Glomerular visceral epithelial cell (primary cell): ENCODE measurements at regions not wholly inside any gene's neighbourhood (a gene's known extent, or its start where the extent isn't known, plus 50 kb on each side); places are given as distances from the start of the nearest gene placed in this dataset.
"Not testable (repeated sequence)": the region's sequence is repeated elsewhere in the genome, so short reads cannot be mapped to it uniquely, and the experiment has no call there.

ENCODE experiments used
- DNase-seq: peaks from one replicate; pipeline ENCODE4 v3.0.0-alpha.2; 2016; ENCODE audit errors: extremely low spot score

DNA sequence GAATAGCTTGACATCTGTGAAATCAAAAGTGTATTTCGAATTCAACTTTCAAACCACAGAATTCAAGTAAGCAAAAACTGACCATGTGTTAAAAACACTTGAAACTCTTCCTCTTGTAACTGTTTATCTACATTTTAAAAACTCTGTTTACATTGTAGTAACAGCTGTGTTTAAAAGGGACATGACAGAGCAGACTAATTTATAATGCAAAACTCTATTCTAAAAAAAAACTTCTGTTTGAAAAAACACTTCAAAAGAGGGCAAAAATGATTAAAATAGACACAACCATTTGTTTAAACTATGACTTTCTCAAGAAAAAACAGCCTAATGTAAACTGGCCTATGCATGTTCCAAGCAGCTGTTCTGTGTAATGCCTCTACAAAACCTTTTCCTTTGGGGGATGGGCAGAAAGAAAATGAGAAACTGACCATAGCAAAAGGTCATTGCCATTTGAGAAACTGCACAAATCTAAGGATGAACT lies 149.1 kb upstream of the HMGA2 start:
- no peak for DNase-seq

DNA sequence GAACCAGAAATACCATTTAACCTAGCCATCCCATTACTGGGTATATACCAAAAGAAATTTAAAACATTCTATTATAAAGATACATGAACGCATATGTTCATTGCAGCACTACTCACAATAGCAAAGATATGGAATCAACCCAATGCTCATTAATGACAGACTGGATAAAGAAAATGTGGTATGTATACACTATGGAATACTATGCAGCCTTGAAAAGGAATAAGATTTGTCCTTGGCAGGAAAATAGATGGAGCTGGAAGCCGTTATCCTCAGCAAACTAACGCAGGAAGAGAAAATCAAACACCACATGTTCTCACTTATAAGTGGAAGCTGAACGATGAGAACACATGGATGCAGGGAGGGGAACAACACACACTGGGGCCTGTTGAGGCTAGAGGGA lies 146.1 kb upstream of the HMGA2 start:
- DNase-seq = not testable (repeated sequence)

DNA sequence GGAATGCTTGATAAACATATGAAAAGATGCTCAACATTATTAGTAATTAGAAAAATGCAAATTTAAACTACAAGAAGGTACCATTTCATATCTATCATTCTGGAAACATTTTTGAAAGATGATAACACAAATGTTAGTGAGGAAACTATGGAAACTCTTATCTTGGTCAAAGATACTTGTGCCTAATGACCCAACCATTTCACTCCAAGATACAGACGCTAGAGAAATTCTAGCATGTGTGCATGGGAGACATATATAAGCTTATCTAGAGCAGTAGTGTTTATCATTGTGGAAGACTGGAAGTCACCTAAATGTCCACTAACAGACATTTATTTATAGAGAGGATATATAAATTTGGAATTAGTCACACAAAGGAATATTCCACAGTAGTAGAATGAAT lies 143.1 kb upstream of the HMGA2 start:
- no peak for DNase-seq

- DNase-seq = no peak
Observed at GRCh38 chr12:65682112-65682511, 142.2 kb upstream of the HMGA2 start.

DNA sequence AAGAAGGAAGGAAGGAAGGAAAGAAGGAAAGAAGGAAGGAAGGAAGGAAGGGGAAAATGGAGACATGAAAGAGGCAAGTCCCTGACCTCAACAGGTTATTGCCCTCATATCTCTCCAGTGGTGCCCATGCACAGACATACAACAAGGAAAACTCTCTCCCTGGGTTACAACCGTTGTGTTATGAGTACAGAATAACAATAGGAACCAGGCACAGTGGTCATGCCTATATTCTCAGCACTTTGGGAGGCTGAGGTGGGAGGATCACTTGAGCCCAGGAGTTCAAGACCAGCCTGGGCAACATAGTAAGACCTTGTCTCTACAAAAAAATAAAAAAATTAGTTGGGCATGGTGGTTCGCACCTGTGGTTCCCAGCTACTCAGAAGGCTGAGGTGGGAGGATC lies 139.4 kb upstream of the HMGA2 start:
- DNase-seq = no peak

- DNase-seq = peak; percentile 17
Observed at GRCh38 chr12:65685514-65685913, 138.8 kb upstream of the HMGA2 start.

DNA sequence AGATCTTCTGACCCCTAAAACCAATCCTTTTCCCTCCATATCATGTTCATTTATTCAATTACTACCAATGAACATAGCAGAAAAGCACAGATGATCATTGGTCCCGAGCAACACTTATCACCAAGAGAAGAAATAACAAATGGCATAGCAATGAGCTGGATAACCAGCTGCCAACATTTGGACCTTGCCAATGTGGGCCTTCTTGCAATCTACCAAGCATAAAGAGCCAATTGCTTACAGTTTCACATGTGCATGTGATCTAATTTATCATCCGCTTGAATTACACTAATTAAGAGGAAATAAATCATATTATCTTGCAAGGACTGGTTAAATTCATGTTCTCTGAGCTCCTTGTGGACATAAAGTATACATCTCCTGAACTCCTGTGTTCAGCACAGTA lies 134.8 kb upstream of the HMGA2 start:
- no peak for DNase-seq

GRCh38 chr12:65690477-65690876 lies 133.8 kb upstream of the HMGA2 start:
- no peak for DNase-seq

GRCh38 chr12:65694130-65694529 lies 130.2 kb upstream of the HMGA2 start:
- DNase-seq = no peak

- peak; percentile 99 for DNase-seq
Observed at GRCh38 chr12:65695113-65695865, 129.0 kb upstream of the HMGA2 start.

DNA sequence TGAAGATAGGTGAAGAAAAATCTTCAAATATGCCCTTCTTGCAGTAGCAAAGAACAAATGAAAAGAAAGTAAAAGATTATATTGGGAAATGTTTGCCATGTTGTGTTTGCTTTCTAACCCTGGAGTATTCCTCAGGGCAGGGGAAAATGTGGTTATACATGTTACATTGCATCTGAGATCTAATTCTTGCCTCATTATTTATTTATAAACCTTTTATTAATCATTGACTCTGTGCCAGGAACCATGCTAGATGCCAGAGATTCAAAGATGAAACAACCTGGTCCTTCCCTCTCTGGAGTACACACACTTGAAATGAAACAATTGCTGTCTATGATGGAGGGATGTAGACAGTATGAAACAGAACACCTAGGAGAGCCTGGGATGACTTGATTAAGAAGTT lies 128.1 kb upstream of the HMGA2 start:
- peak; percentile 23 for DNase-seq

GRCh38 chr12:65699251-65699650 lies 125.0 kb upstream of the HMGA2 start:
- no peak for DNase-seq

- DNase-seq = no peak
Observed at GRCh38 chr12:65703176-65703575, 121.1 kb upstream of the HMGA2 start.

GRCh38 chr12:65705380-65705876 lies 118.9 kb upstream of the HMGA2 start:
- DNase-seq = no peak

DNA sequence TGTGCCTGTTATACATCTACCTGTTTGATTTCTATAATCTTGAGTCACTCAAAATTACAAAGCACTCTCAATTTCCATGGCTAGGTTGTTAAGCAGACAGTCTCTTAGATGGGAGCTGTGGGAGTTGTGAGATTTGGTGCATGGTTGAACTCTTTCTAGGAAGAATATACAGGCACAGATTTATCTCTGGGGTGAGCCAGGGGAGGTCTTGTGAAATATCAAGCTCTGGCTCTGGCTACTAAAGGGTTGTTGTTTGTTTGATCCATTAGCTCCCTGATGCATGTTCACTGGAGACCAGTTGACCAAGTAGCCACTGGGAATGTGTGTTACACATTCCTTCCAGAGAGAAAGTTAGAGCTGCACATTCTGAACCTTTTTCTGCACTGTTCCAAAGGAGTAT lies 117.2 kb upstream of the HMGA2 start:
- DNase-seq = no peak

- DNase-seq = no peak
Observed at GRCh38 chr12:65712260-65713004, 111.9 kb upstream of the HMGA2 start.

DNA sequence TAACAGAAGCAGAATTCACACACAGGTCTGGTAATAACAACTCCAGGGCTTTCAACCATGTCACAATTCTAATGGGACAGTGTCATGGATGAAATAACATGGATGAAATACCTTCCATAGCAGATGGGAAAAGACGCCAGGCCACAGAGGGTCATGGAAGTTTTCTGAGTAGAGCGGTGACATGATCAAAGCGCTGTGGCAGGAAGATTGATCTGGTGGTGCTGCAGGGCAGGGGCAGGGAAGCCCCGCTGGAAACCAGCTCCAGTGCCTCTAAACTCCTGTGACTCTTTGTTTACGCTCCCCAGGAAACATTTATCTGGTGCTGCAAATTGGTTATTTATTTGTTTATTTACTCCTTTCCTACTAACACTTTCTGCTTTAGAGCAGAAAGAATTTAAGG lies 108.3 kb upstream of the HMGA2 start:
- no peak for DNase-seq

DNA sequence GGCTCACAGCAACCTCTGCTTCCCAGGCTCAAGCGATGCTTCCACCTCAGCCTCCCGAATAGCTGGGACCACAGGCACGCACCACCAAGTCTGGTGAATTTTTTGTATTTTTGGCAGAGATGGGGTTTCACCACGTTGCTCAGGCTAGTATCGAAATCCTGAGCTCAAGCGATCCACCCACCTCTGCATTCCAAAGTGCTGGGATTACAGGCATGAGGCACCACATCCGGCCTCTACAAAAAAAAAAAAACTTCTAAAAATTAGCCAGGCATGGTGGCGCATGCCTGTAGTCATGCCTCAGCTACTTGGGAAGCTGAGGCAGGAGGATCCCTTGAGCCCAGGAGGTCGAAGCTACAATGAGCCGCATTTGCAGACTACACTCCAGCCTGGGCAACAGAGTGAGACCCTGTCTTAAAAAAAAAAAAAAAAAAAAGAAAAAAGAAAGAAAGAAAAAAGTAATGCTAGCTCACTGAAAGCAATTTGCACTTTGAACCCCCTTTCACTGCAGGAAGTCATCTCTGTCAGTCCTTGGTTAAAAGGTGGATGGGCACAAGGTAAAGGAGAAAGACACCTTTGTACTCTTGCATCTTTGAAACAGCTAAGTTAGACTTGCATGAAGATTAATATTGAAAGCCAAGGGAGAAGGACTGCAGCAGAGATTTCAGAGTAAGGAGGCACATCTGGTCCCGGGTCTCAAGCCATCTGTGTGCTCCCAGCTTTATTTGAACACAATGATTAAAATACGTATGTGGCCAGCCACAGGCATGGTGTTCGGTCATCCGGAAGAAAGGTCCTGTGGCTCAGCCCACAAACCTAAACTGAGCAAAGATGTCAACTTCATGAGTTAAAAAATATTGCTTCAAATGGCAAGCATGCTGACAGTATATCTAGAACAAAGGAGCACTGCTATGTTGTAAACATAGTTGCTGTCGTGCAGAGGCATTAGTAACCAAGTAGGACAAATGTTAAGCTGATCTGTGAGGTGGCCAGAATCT lies 103.8 kb upstream of the HMGA2 start:
- DNase-seq = peak; percentile 91

- no peak for DNase-seq
Observed at GRCh38 chr12:65721541-65722190, 102.6 kb upstream of the HMGA2 start.

- peak; percentile 24 for DNase-seq
Observed at GRCh38 chr12:65725376-65725775, 98.9 kb upstream of the HMGA2 start.

- DNase-seq = no peak
Observed at GRCh38 chr12:65728455-65728847, 95.8 kb upstream of the HMGA2 start.
